Panc1 (cell line): ENCODE measurements at regions not wholly inside any gene's neighbourhood (a gene's known extent, or its start where the extent isn't known, plus 50 kb on each side); places are given as distances from the start of the nearest gene placed in this dataset.

ENCODE experiments used
- ATAC-seq: fragments of 200-7000 bp; cut with Tn5 transposase; 2 replicates; pipeline ENCODE4 v1.9.1; 2020; ENCODE audit warnings: mild to moderate bottlenecking, moderate library complexity
- BruUV-seq: library from RNA; stranded (reverse); fragments of 400-500 nt; replicated peaks from 2 replicates; lab custom pipeline; 2021; lab: Mats Ljungman, UMichigan
- CTCF ChIA-PET: fragments of 300-600 bp; sonication (Branson Sonifier 250); formaldehyde crosslinking; loops from one replicate; lab custom pipeline; 2022; ENCODE audit warnings: antibody characterized with exemption; lab: Charles Lee
- POLR2A ChIA-PET: fragments of 300-600 bp; sonication (Branson Sonifier 250); formaldehyde crosslinking; loops from one replicate; lab custom pipeline; 2022; ENCODE audit warnings: antibody characterized with exemption; lab: Charles Lee
- DNase-seq: peaks from one replicate; pipeline ENCODE4 v3.0.0-alpha.2; 2010; ENCODE audit warnings: low read depth, low spot score
- H3K27ac ChIP-seq: 2 replicates; pipeline ENCODE4 v1.5.1; 2011; ENCODE audit warnings: mild to moderate bottlenecking, low read length, inconsistent platforms
- H3K27me3 ChIP-seq: fragments of 200-500 bp; sonication (Bioruptor generic); 2 replicates; pipeline ENCODE4 v1.6.0; 2014; ENCODE audit warnings: low read length, inconsistent platforms; ENCODE audit not compliant: control insufficient read depth, insufficient read depth
- H3K36me3 ChIP-seq: fragments of 200-500 bp; sonication (Bioruptor generic); 2 replicates; pipeline ENCODE4 v1.5.1; 2014; ENCODE audit warnings: inconsistent platforms, mild to moderate bottlenecking, low read length, moderate library complexity; ENCODE audit not compliant: control insufficient read depth, insufficient read depth
- H3K4me1 ChIP-seq: 2 replicates; pipeline ENCODE4 v1.5.1; 2011; ENCODE audit warnings: inconsistent platforms, mild to moderate bottlenecking, low read length, moderate library complexity; ENCODE audit not compliant: control insufficient read depth, insufficient read depth
- H3K4me3 ChIP-seq, 2 experiments: 2 replicates each; pipeline ENCODE4 v1.5.1; 2011 to 2012; ENCODE audit warnings: low read depth in 2 of 2, low read length in 2 of 2, mild to moderate bottlenecking in 2 of 2, inconsistent platforms in 1 of 2, moderate library complexity in 1 of 2
- H3K9me3 ChIP-seq: fragments of 200-500 bp; sonication (Bioruptor generic); 2 replicates; pipeline ENCODE4 v1.5.1; 2014; ENCODE audit warnings: low read depth, mild to moderate bottlenecking, inconsistent platforms, low read length, moderate library complexity; ENCODE audit not compliant: control insufficient read depth, insufficient read depth
- CTCF ChIP-seq: fragments of 450-650 bp; IDR thresholded peaks from 2 replicates; pipeline ENCODE4 v1.5.1; 2017; ENCODE audit warnings: mild to moderate bottlenecking
- POLR2AphosphoS5 ChIP-seq: IDR thresholded peaks from 2 replicates; pipeline ENCODE4 v1.6.1; 2012; ENCODE audit warnings: mild to moderate bottlenecking, low read depth, low read length, moderate library complexity
- SIN3A ChIP-seq: IDR thresholded peaks from 2 replicates; pipeline ENCODE4 v1.6.1; 2012; ENCODE audit warnings: low read depth, mild to moderate bottlenecking, low read length, moderate library complexity, borderline replicate concordance; ENCODE audit not compliant: insufficient read depth
- TCF7L2 ChIP-seq: IDR thresholded peaks from 2 replicates; pipeline ENCODE4 v1.6.1; 2011; ENCODE audit warnings: mild to moderate bottlenecking, low read depth, low read length, inconsistent platforms
- in situ Hi-C: cut with HindIII; loops from 2 replicates; pipeline ENCODE4 v1.10.0; 2016; ENCODE audit warnings: low sequenced_read_pairs, low pct_unique_long_range_greater_than_20kb
- intact Hi-C: fragments of 100-400 bp; cut with micrococcal nuclease; formaldehyde crosslinking; loops from one replicate; pipeline ENCODE4 v1.10.0; 2022; ENCODE audit not compliant: unreplicated experiment
- TF ChIP-seq, protein P1 (sequence below), 2 experiments: IDR thresholded peaks; 2 replicates each; pipeline ENCODE4 v1.6.1; 2011 to 2012; ENCODE audit warnings: low read depth in 2 of 2, control low read depth in 1 of 2, low read length in 1 of 2, mild to moderate bottlenecking in 1 of 2, moderate library complexity in 1 of 2; ENCODE audit not compliant: insufficient read depth in 1 of 2

GRCh38 chr14:98904677-98905076, 367.3 kb downstream of the BCL11B start:
- ATAC-seq = no peak
- intact Hi-C loops (no loop called here), in situ Hi-C loops (no loop called here)
- no peaks in the 10 kb centered on the region for H3K9me3 ChIP-seq
- no peak overlapping the region for H3K27ac ChIP-seq
- no peaks in the 10 kb centered on the region for H3K27me3 ChIP-seq
- CTCF ChIA-PET = no interaction called here
- BruUV-seq = no TSS peak
- no peak for DNase-seq
- POLR2A ChIA-PET = no interaction called here
- no peak overlapping the region for H3K4me3 ChIP-seq
- TF ChIP-seq POLR2AphosphoS5 (no peak), TCF7L2 (no peak), SIN3A (no peak), CTCF (no peak)
- TF ChIP-seq, protein P1, sequence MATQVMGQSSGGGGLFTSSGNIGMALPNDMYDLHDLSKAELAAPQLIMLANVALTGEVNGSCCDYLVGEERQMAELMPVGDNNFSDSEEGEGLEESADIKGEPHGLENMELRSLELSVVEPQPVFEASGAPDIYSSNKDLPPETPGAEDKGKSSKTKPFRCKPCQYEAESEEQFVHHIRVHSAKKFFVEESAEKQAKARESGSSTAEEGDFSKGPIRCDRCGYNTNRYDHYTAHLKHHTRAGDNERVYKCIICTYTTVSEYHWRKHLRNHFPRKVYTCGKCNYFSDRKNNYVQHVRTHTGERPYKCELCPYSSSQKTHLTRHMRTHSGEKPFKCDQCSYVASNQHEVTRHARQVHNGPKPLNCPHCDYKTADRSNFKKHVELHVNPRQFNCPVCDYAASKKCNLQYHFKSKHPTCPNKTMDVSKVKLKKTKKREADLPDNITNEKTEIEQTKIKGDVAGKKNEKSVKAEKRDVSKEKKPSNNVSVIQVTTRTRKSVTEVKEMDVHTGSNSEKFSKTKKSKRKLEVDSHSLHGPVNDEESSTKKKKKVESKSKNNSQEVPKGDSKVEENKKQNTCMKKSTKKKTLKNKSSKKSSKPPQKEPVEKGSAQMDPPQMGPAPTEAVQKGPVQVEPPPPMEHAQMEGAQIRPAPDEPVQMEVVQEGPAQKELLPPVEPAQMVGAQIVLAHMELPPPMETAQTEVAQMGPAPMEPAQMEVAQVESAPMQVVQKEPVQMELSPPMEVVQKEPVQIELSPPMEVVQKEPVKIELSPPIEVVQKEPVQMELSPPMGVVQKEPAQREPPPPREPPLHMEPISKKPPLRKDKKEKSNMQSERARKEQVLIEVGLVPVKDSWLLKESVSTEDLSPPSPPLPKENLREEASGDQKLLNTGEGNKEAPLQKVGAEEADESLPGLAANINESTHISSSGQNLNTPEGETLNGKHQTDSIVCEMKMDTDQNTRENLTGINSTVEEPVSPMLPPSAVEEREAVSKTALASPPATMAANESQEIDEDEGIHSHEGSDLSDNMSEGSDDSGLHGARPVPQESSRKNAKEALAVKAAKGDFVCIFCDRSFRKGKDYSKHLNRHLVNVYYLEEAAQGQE (IDR thresholded peaks at IDR 0.05; ENCODE audit: insufficient read depth in 1 of 2, low read depth in 2 of 2, low read length in 1 of 2) = no peak
- no peaks in the 10 kb centered on the region for H3K4me1 ChIP-seq
- no peaks in the 10 kb centered on the region for H3K36me3 ChIP-seq

DNA sequence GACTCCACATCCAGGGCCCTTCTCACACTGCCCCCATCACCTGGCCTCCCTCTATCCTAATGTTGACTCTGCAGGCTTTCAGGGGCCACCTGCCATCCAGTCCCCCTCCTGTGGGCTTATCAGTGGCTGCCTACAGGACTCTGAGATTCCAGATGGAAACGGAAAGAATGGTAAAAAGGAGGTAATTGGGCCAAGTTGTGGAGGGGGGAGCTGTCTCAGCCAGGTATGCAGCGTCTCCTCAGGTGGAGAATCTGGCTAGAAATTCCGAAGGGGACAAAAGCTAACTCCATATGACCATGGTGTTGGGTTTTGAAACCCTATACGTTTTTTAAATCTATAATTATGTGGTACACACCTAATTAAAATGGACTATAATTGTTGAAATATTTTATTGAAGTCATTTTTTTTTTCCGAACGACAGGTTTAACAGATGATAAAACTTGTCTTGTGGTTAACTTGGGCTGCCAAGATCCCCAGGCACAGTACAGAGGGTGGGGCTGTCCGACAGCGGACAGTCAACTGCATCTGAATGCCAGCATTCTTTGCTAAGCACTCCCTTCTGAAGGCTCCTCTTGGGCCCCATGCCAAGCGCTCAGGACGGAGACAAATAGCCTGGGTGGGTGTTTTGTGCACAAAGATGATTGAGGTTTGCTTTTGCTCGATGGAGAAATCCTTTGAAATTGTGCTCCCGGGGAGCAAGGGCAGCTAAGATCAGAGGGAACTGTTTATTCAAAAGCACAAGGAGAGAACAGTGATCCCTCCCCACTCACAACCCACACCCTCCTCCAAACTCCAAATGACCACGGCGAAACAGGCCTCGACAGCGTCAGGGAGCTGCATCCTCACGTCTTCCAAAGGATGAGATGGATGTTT, 365.6 kb downstream of the BCL11B start:
- in situ Hi-C loops = no loop called here
- intact Hi-C loops = no loop called here
- no TSS peak for BruUV-seq
- no peak for ATAC-seq
- H3K27ac ChIP-seq = no peak overlapping the region
- H3K4me1 ChIP-seq = no peaks in the 10 kb centered on the region
- H3K4me3 ChIP-seq = no peak overlapping the region
- POLR2A ChIA-PET = no interaction called here
- no peak for TF ChIP-seq CTCF
- no peak for TF ChIP-seq TCF7L2
- no peak for TF ChIP-seq POLR2AphosphoS5
- TF ChIP-seq, protein P1 (IDR thresholded peaks at IDR 0.05; ENCODE audit: insufficient read depth in 1 of 2, low read depth in 2 of 2, low read length in 1 of 2) = no peak
- TF ChIP-seq SIN3A = no peak
- no peaks in the 10 kb centered on the region for H3K36me3 ChIP-seq
- CTCF ChIA-PET = no interaction called here
- H3K27me3 ChIP-seq = no peaks in the 10 kb centered on the region
- no peaks in the 10 kb centered on the region for H3K9me3 ChIP-seq
- DNase-seq = no peak
